B cell (primary cell): ENCODE measurements at regions not wholly inside any gene's neighbourhood (a gene's known extent, or its start where the extent isn't known, plus 50 kb on each side); places are given as distances from the start of the nearest gene placed in this dataset.

Experiments used
- ATAC-seq: fragments of 200-7000 bp; cut with Tn5 transposase; one replicate; pipeline ENCODE4 v1.10.0; 2021; ENCODE audit warnings: low read depth, mild to moderate bottlenecking, moderate number of reproducible peaks, moderate library complexity
- CTCF ChIA-PET: fragments of 350-600 bp; sonication (Branson Sonifier 250); formaldehyde crosslinking; loops from one replicate; lab custom pipeline; 2021; ENCODE audit warnings: antibody characterized with exemption, inconsistent platforms; lab: Charles Lee
- POLR2A ChIA-PET: fragments of 350-600 bp; sonication (Branson Sonifier 250); formaldehyde crosslinking; loops from one replicate; lab custom pipeline; 2021; ENCODE audit warnings: antibody characterized with exemption; lab: Charles Lee
- DNase-seq: peaks from one replicate; pipeline ENCODE4 v3.0.0; 2013
- H2AFZ ChIP-seq: 2 replicates; pipeline ENCODE4 v1.6.1; 2012; ENCODE audit warnings: mild to moderate bottlenecking, low read depth, low read length; ENCODE audit not compliant: insufficient read depth, poor library complexity, severe bottlenecking
- H3K27ac ChIP-seq, 2 donors: 1 replicate in 1 of 2; 2 replicates in 1 of 2; pipeline ENCODE4 v1.5.1; 2012 to 2013; ENCODE audit warnings: low read length in 2 of 2, mild to moderate bottlenecking in 2 of 2, moderate library complexity in 1 of 2
- H3K27me3 ChIP-seq, 4 experiments: fragments of 200-600 bp in 1 of 4; sonication (generic) in 1 of 4; replicated peaks in 1 of 4; 1 replicate in 2 of 4; 2 replicates in 2 of 4; pipeline versions ENCODE4 v1.6.1 to v1.7.0; 2013 to 2016; ENCODE audit warnings: low read length in 3 of 4, mild to moderate bottlenecking in 2 of 4, mixed read lengths in 1 of 4, moderate library complexity in 1 of 4; ENCODE audit not compliant: insufficient read depth in 4 of 4, control insufficient read depth in 3 of 4; ENCODE audit errors: control extremely low read depth in 1 of 4
- H3K36me3 ChIP-seq, 2 experiments: replicated peaks in 1 of 2; 1 replicate in 1 of 2; 2 replicates in 1 of 2; pipeline versions ENCODE4 v1.6.1 to v1.7.1; 2013; ENCODE audit warnings: low read length in 1 of 2; ENCODE audit not compliant: insufficient read depth in 2 of 2, control insufficient read depth in 1 of 2; ENCODE audit errors: control extremely low read depth in 1 of 2, extremely low read depth in 1 of 2
- H3K4me1 ChIP-seq, 2 donors: fragments of 200-600 bp in 1 of 2; sonication (generic) in 1 of 2; 1 replicate in 1 of 2; 2 replicates in 1 of 2; pipeline versions ENCODE4 v1.5.1 to v1.6.1; 2013 to 2017; ENCODE audit warnings: low read length in 2 of 2; ENCODE audit not compliant: control insufficient read depth in 2 of 2, insufficient read depth in 2 of 2
- H3K4me2 ChIP-seq: replicated peaks from 2 replicates; pipeline ENCODE3; 2012; ENCODE audit warnings: mild to moderate bottlenecking, low read depth, low read length; ENCODE audit not compliant: poor library complexity, severe bottlenecking
- H3K4me3 ChIP-seq, 5 experiments: fragments of 200-600 bp in 1 of 5; sonication (generic) in 1 of 5; 1 replicate in 3 of 5; 2 replicates in 2 of 5; pipeline versions ENCODE4 v1.5.1 to v1.7.0; 2011 to 2016; ENCODE audit warnings: low read length in 4 of 5, mild to moderate bottlenecking in 4 of 5, low read depth in 2 of 5, control low read depth in 1 of 5, moderate library complexity in 1 of 5; ENCODE audit not compliant: insufficient read depth in 1 of 5; ENCODE audit errors: control extremely low read depth in 1 of 5, extremely low read depth in 1 of 5
- H3K79me2 ChIP-seq: fragments of 200-600 bp; sonication (generic); one replicate; pipeline ENCODE4 v1.6.0; 2016; ENCODE audit warnings: low read length; ENCODE audit not compliant: control insufficient read depth, insufficient read depth
- H3K9ac ChIP-seq: fragments of 200-600 bp; sonication (generic); 2 replicates; pipeline ENCODE4 v1.6.1; 2017; ENCODE audit warnings: mild to moderate bottlenecking, low read length, moderate library complexity
- H3K9me3 ChIP-seq, 3 donors: one replicate each; pipeline versions ENCODE4 v1.6.1 to v1.7.1; 2013; ENCODE audit warnings: low read length in 2 of 3; ENCODE audit not compliant: control insufficient read depth in 2 of 3, insufficient read depth in 1 of 3; ENCODE audit errors: control extremely low read depth in 1 of 3
- H4K20me1 ChIP-seq: 2 replicates; pipeline ENCODE4 v1.6.0; 2012; ENCODE audit warnings: mild to moderate bottlenecking, low read length; ENCODE audit not compliant: insufficient read depth, control insufficient read depth, poor library complexity, severe bottlenecking
- H3K27ac Mint-ChIP-seq: one replicate; pipeline ENCODE4 v1.8.0; 2021; ENCODE audit warnings: mixed read lengths
- H3K27me3 Mint-ChIP-seq: one replicate; pipeline ENCODE4 v1.8.0; 2021; ENCODE audit warnings: mixed read lengths
- H3K4me1 Mint-ChIP-seq: one replicate; pipeline ENCODE4 v1.8.0; 2021; ENCODE audit warnings: mixed read lengths
- H3K4me3 Mint-ChIP-seq: one replicate; pipeline ENCODE4 v1.8.0; 2021; ENCODE audit warnings: mixed read lengths
- H3K9me3 Mint-ChIP-seq: one replicate; pipeline ENCODE4 v1.8.0; 2022; ENCODE audit warnings: mixed read lengths; ENCODE audit not compliant: insufficient read depth
- EZH2 ChIP-seq: IDR thresholded peaks from 2 replicates; pipeline ENCODE4 v1.6.1; 2012; ENCODE audit warnings: borderline replicate concordance, low read depth, mild to moderate bottlenecking, moderate library complexity, low read length; ENCODE audit not compliant: insufficient read depth, poor library complexity, severe bottlenecking
- WGBS: methylation state at CpG from one replicate; pipeline ENCODE4 v1.1.5; 2013; ENCODE audit warnings: missing lambda C conversion rate; ENCODE audit not compliant: insufficient coverage; 5-methylcytosine and 5-hydroxymethylcytosine counted together
- intact Hi-C: fragments of 100-400 bp; cut with micrococcal nuclease; formaldehyde crosslinking; loops from one replicate; pipeline ENCODE4 v1.10.0; 2022
- TF ChIP-seq, protein P1 (sequence below): fragments of 200-600 bp; IDR thresholded peaks from one replicate; pipeline ENCODE4 v1.8.0; 2022; ENCODE audit warnings: antibody characterized with exemption, mild to moderate bottlenecking

GRCh38 chr11:92329137-92329536 is 104.5 kb downstream of the FAT3 start:
- peaks cover 0 to 2% (median 0%) of the 10 kb centered on the region in 3 donors for H3K9me3 ChIP-seq
- H3K4me2 ChIP-seq: no peak overlapping the region
- no peaks in the 10 kb centered on the region for H3K36me3 ChIP-seq
- CTCF ChIA-PET: no interaction called here
- no peaks in the 10 kb centered on the region for H3K79me2 ChIP-seq
- H3K4me3 ChIP-seq: no peak overlapping the region
- H3K9ac ChIP-seq: no peak overlapping the region
- POLR2A ChIA-PET: no interaction called here
- intact Hi-C loops: no loop called here
- no peak overlapping the region for H3K4me3 Mint-ChIP-seq
- H2AFZ ChIP-seq: no peak overlapping the region
- ATAC-seq: no peak
- H3K27me3 Mint-ChIP-seq: no peaks in the 10 kb centered on the region
- H3K9me3 Mint-ChIP-seq: peaks cover 2% of the 10 kb centered on the region
- no peaks in the 10 kb centered on the region for H3K4me1 ChIP-seq
- 33% methylated on average over 1 of the region's 2 CpGs for WGBS
- H4K20me1 ChIP-seq: no peaks in the 10 kb centered on the region
- no peak overlapping the region for H3K27ac ChIP-seq
- H3K27me3 ChIP-seq: no peaks in the 10 kb centered on the region
- TF ChIP-seq, protein P1, sequence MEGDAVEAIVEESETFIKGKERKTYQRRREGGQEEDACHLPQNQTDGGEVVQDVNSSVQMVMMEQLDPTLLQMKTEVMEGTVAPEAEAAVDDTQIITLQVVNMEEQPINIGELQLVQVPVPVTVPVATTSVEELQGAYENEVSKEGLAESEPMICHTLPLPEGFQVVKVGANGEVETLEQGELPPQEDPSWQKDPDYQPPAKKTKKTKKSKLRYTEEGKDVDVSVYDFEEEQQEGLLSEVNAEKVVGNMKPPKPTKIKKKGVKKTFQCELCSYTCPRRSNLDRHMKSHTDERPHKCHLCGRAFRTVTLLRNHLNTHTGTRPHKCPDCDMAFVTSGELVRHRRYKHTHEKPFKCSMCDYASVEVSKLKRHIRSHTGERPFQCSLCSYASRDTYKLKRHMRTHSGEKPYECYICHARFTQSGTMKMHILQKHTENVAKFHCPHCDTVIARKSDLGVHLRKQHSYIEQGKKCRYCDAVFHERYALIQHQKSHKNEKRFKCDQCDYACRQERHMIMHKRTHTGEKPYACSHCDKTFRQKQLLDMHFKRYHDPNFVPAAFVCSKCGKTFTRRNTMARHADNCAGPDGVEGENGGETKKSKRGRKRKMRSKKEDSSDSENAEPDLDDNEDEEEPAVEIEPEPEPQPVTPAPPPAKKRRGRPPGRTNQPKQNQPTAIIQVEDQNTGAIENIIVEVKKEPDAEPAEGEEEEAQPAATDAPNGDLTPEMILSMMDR: no peak
- TF ChIP-seq EZH2: no peak
- no peak overlapping the region for H3K27ac Mint-ChIP-seq
- no peak for DNase-seq
- H3K4me1 Mint-ChIP-seq: no peaks in the 10 kb centered on the region

- ChIA-PET CTCF (no interaction called here), POLR2A (no interaction called here)
- no peaks in the 10 kb centered on the region for H3K27me3 ChIP-seq
- H3K27me3 Mint-ChIP-seq: no peaks in the 10 kb centered on the region
- H3K4me3 Mint-ChIP-seq: no peak overlapping the region
- H3K4me2 ChIP-seq: no peak overlapping the region
- no peaks in the 10 kb centered on the region for H3K79me2 ChIP-seq
- no peaks in the 10 kb centered on the region for H3K4me1 ChIP-seq
- no peak overlapping the region for H3K27ac Mint-ChIP-seq
- TF ChIP-seq EZH2: no peak
- TF ChIP-seq, protein P1: no peak
- H4K20me1 ChIP-seq: no peaks in the 10 kb centered on the region
- ATAC-seq (no peak), DNase-seq (no peak)
- peaks cover 2% of the 10 kb centered on the region for H3K9me3 Mint-ChIP-seq
- intact Hi-C loops: no loop called here
- H3K4me3 ChIP-seq: no peak overlapping the region
- H3K9me3 ChIP-seq: peaks cover 0 to 3% (median 0%) of the 10 kb centered on the region in 3 donors
- no peaks in the 10 kb centered on the region for H3K36me3 ChIP-seq
- no peak overlapping the region for H3K27ac ChIP-seq
- H2AFZ ChIP-seq: no peak overlapping the region
- WGBS: 80% methylated on average over 1 of the region's 2 CpGs
- H3K9ac ChIP-seq: no peak overlapping the region
- H3K4me1 Mint-ChIP-seq: no peaks in the 10 kb centered on the region
Observed at GRCh38 chr11:92329646-92330045, 105.0 kb downstream of the FAT3 start.
